Uterus (tissue), 2 donors: ENCODE measurements at regions not wholly inside any gene's neighbourhood (a gene's known extent, or its start where the extent isn't known, plus 50 kb on each side); places are given as distances from the start of the nearest gene placed in this dataset.

Experiments
- POLR2A ChIP-seq, 2 donors: fragments of 450-650 bp; IDR thresholded peaks; one replicate each; pipeline ENCODE4 v1.6.1; 2016; ENCODE audit warnings: antibody characterized with exemption in 2 of 2, mild to moderate bottlenecking in 1 of 2, moderate library complexity in 1 of 2
- TF ChIP-seq, protein P1 (sequence below), 4 experiments: fragments of 200-600 bp in 2 of 4; fragments of 450-650 bp in 2 of 4; sonication (generic) in 2 of 4; IDR thresholded peaks; one replicate each; pipeline ENCODE4 v1.5.1; 2016 to 2019; ENCODE audit warnings: antibody characterized with exemption in 4 of 4, mild to moderate bottlenecking in 2 of 4, moderate library complexity in 1 of 4

DNA sequence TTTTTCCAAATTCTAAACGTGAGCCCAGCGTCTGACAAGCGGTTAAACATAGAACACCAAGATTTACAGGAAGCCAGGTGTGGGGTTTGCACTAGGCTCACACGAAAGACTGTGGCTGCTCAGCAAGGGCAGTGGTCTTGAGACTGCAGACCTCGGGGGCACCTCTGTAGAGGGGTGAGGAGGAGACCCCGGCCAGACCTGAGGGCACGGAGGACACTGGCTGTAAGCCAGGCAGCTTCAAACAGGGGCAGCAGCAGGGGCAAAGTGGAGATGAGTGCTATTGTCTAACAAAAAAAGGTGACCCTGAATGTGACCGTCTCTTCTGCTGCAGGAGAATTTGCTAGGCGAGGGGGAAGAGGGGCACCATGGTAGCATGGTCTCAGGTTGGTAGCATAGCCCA is 140.3 kb downstream of the CYP26B1 start:
- TF ChIP-seq, protein P1, sequence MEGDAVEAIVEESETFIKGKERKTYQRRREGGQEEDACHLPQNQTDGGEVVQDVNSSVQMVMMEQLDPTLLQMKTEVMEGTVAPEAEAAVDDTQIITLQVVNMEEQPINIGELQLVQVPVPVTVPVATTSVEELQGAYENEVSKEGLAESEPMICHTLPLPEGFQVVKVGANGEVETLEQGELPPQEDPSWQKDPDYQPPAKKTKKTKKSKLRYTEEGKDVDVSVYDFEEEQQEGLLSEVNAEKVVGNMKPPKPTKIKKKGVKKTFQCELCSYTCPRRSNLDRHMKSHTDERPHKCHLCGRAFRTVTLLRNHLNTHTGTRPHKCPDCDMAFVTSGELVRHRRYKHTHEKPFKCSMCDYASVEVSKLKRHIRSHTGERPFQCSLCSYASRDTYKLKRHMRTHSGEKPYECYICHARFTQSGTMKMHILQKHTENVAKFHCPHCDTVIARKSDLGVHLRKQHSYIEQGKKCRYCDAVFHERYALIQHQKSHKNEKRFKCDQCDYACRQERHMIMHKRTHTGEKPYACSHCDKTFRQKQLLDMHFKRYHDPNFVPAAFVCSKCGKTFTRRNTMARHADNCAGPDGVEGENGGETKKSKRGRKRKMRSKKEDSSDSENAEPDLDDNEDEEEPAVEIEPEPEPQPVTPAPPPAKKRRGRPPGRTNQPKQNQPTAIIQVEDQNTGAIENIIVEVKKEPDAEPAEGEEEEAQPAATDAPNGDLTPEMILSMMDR (IDR thresholded peaks at IDR 0.05): no peak
- TF ChIP-seq POLR2A (IDR thresholded peaks at IDR 0.05): no peak
